ENCODE measurements at regions not wholly inside any gene's neighbourhood (a gene's known extent, or its start where the extent isn't known, plus 50 kb on each side); places are given as distances from the start of the nearest gene placed in this dataset.

DNA sequence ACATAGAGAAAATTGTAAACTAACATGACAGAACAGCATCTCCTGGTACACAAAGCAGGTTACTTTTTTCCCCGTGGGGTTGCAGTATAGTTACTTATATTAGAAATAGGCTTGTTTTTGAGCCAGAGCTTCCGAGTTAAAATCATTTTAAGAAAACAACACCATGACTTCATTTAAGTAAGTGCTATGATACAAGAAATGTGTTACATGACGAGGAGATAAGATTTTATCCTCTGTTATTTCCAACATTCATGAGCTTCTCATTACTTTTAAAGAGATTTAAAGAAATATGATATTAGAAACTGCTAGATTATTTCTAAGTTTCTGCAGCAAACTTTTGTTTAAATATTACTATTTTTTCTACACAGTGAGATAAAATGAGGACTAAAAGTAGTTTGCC, 968.7 kb downstream of the GATA3 start:
- TF ChIP-seq, protein P1, sequence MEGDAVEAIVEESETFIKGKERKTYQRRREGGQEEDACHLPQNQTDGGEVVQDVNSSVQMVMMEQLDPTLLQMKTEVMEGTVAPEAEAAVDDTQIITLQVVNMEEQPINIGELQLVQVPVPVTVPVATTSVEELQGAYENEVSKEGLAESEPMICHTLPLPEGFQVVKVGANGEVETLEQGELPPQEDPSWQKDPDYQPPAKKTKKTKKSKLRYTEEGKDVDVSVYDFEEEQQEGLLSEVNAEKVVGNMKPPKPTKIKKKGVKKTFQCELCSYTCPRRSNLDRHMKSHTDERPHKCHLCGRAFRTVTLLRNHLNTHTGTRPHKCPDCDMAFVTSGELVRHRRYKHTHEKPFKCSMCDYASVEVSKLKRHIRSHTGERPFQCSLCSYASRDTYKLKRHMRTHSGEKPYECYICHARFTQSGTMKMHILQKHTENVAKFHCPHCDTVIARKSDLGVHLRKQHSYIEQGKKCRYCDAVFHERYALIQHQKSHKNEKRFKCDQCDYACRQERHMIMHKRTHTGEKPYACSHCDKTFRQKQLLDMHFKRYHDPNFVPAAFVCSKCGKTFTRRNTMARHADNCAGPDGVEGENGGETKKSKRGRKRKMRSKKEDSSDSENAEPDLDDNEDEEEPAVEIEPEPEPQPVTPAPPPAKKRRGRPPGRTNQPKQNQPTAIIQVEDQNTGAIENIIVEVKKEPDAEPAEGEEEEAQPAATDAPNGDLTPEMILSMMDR (IDR thresholded peaks at IDR 0.05) = no peak
- no peak overlapping the region for H3K27ac Mint-ChIP-seq
- H3K36me3 Mint-ChIP-seq (ENCODE audit: low read depth) = no peaks in the 10 kb centered on the region
- POLR2A ChIA-PET = interaction anchor here (1.3 kb wide), 1 partner anchor 73 kb away, joined by 3 read pairs; no protein-coding TSS in a partner anchor
- ATAC-seq (ENCODE audit: poor library complexity) (no peak), DNase-seq (no peak)
- H3K4me3 ChIP-seq (ENCODE audit: low read length) = no peak overlapping the region
- H3K9me3 ChIP-seq (ENCODE audit: control insufficient read depth in 1 of 2, insufficient read depth in 1 of 2, low read length in 2 of 2) = no peaks in the 10 kb centered on the region
- H3K27me3 ChIP-seq (ENCODE audit: control insufficient read depth in 1 of 2, insufficient read depth in 2 of 2, low read length in 2 of 2) = no peaks in the 10 kb centered on the region
- no peaks in the 10 kb centered on the region for H3K4me1 ChIP-seq (ENCODE audit: insufficient read depth, low read length)
- intact Hi-C loops (cut with DNase I, micrococcal nuclease) = no loop called here
- CTCF ChIA-PET = no interaction called here
- H3K36me3 ChIP-seq (ENCODE audit: insufficient read depth, low read length) = no peaks in the 10 kb centered on the region
- H3K9me3 Mint-ChIP-seq = no peaks in the 10 kb centered on the region
- peaks cover 5% of the 10 kb centered on the region for H3K27me3 Mint-ChIP-seq
- no peak overlapping the region for H3K4me3 Mint-ChIP-seq
- no peaks in the 10 kb centered on the region for H3K4me1 Mint-ChIP-seq (ENCODE audit: low read depth)
- H3K27ac ChIP-seq (ENCODE audit: low read depth in 1 of 2, low read length in 2 of 2) = no peak overlapping the region

DNA sequence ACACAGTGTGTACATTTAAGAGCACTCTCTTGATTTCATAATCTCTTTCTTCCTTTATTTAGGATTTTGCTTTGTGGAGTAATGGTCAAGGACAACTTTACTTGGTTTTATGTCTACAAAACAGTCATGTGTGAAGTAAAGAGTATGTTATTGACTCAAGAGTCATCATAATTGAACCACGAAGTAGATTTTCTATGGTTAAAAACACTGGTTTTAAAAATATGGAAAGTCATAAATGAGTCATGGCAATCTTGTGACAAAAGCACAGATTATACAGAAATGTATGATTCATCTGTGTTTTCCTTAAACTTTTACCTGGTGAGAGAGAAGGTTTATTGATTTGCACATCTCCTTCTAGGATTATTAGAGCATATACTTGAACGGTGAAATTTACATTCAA, 969.7 kb downstream of the GATA3 start:
- H3K27ac ChIP-seq (ENCODE audit: low read depth in 1 of 2, low read length in 2 of 2) = no peak overlapping the region
- Mint-ChIP-seq H3K4me3 (no peak overlapping the region), H3K27ac (peak overlapping the region; percentile 66), H3K9me3 (no peaks in the 10 kb centered on the region), H3K36me3 (ENCODE audit: low read depth) (no peaks in the 10 kb centered on the region), H3K27me3 (peaks cover 5% of the 10 kb centered on the region), H3K4me1 (ENCODE audit: low read depth) (no peaks in the 10 kb centered on the region)
- DNase-seq (no peak), ATAC-seq (ENCODE audit: poor library complexity) (no peak)
- no peak overlapping the region for H3K4me3 ChIP-seq (ENCODE audit: low read length)
- H3K4me1 ChIP-seq (ENCODE audit: insufficient read depth, low read length) = no peaks in the 10 kb centered on the region
- TF ChIP-seq, protein P1 (IDR thresholded peaks at IDR 0.05) = no peak
- intact Hi-C loops (cut with DNase I, micrococcal nuclease) = no loop called here
- POLR2A ChIA-PET = no interaction called here
- CTCF ChIA-PET = no interaction called here
- no peaks in the 10 kb centered on the region for H3K9me3 ChIP-seq (ENCODE audit: control insufficient read depth in 1 of 2, insufficient read depth in 1 of 2, low read length in 2 of 2)
- no peaks in the 10 kb centered on the region for H3K36me3 ChIP-seq (ENCODE audit: insufficient read depth, low read length)
- no peaks in the 10 kb centered on the region for H3K27me3 ChIP-seq (ENCODE audit: control insufficient read depth in 1 of 2, insufficient read depth in 2 of 2, low read length in 2 of 2)

DNA sequence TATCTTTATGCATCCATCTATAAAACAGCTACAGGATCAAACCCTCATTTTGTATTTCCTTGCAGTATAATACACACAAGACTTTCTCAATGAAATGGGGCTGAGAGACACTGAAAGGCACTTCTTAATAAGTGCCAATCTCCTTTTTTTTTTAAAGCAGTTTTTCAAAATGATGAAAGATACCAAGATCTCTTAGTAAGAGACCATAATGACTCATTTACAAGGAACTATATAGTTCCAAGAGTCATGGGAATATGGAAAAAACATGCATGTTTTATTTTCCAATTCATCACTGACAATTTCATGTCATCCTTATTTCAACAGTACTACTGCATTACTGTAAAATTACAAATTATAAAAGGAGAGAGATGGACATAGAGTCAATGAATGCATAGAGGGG, 973.7 kb downstream of the GATA3 start:
- ChIA-PET POLR2A (no interaction called here), CTCF (no interaction called here)
- ATAC-seq (ENCODE audit: poor library complexity) (no peak), DNase-seq (no peak)
- no peaks in the 10 kb centered on the region for H3K4me1 ChIP-seq (ENCODE audit: insufficient read depth, low read length)
- no peaks in the 10 kb centered on the region for H3K9me3 Mint-ChIP-seq
- TF ChIP-seq, protein P1 (IDR thresholded peaks at IDR 0.05) = no peak
- H3K36me3 Mint-ChIP-seq (ENCODE audit: low read depth) = no peaks in the 10 kb centered on the region
- H3K27ac ChIP-seq (ENCODE audit: low read depth in 1 of 2, low read length in 2 of 2) = no peak overlapping the region
- no peaks in the 10 kb centered on the region for H3K9me3 ChIP-seq (ENCODE audit: control insufficient read depth in 1 of 2, insufficient read depth in 1 of 2, low read length in 2 of 2)
- no peak overlapping the region for H3K4me3 ChIP-seq (ENCODE audit: low read length)
- H3K27me3 ChIP-seq (ENCODE audit: control insufficient read depth in 1 of 2, insufficient read depth in 2 of 2, low read length in 2 of 2) = no peaks in the 10 kb centered on the region
- H3K4me3 Mint-ChIP-seq = no peak overlapping the region
- H3K36me3 ChIP-seq (ENCODE audit: insufficient read depth, low read length) = no peaks in the 10 kb centered on the region
- H3K4me1 Mint-ChIP-seq (ENCODE audit: low read depth) = no peaks in the 10 kb centered on the region
- H3K27ac Mint-ChIP-seq = no peak overlapping the region
- H3K27me3 Mint-ChIP-seq = peaks cover 5% of the 10 kb centered on the region
- intact Hi-C loops (cut with DNase I, micrococcal nuclease) = no loop called here

Measured in CD4-positive, alpha-beta T cell (primary cell).